ENCODE measurements at regions not wholly inside any gene's neighbourhood (a gene's known extent, or its start where the extent isn't known, plus 50 kb on each side); places are given as distances from the start of the nearest gene placed in this dataset.

- Histone ChIP-seq H3K27me3 (ENCODE audit: control insufficient read depth in 3 of 3, insufficient read depth in 3 of 3, low read length in 2 of 3) (no peaks in the 10 kb centered on the region), H3K4me3 (no peak overlapping the region), H3K27ac (ENCODE audit: low read depth in 1 of 2, low read length in 1 of 2) (no peak overlapping the region), H3K9me3 (ENCODE audit: control insufficient read depth in 4 of 4, insufficient read depth in 3 of 4, low read length in 3 of 4) (no peaks in the 10 kb centered on the region), H3K4me1 (ENCODE audit: control insufficient read depth in 5 of 5, insufficient read depth in 5 of 5, low read length in 5 of 5) (peaks cover 0 to 1% (median 0%) of the 10 kb centered on the region in 5 donors), H3K36me3 (ENCODE audit: control insufficient read depth in 4 of 4, insufficient read depth in 4 of 4, low read length in 4 of 4) (no peaks in the 10 kb centered on the region), H3K9ac (ENCODE audit: insufficient read depth in 1 of 2, low read length in 2 of 2) (no peak overlapping the region)
- ATAC-seq (ENCODE audit: insufficient read depth, low FRiP score) (no peak), DNase-seq (no peak)
- whole genome bisulfite sequencing, 2 donors = 88 to 90% methylated on average over 3 of the region's 3 CpGs
- no peak for TF ChIP-seq CTCF (IDR thresholded peaks at IDR 0.05; ENCODE audit: control extremely low read depth, extremely low read depth)
Measured at GRCh38 chr3:40864146-40864782, 335.0 kb upstream of the CTNNB1 start.

- no peaks in the 10 kb centered on the region for H3K27me3 ChIP-seq (ENCODE audit: control insufficient read depth in 3 of 3, insufficient read depth in 3 of 3, low read length in 2 of 3)
- H3K9me3 ChIP-seq (ENCODE audit: control insufficient read depth in 4 of 4, insufficient read depth in 3 of 4, low read length in 3 of 4) = no peaks in the 10 kb centered on the region
- peaks cover 0 to 3% (median 0%) of the 10 kb centered on the region in 5 donors for H3K4me1 ChIP-seq (ENCODE audit: control insufficient read depth in 5 of 5, insufficient read depth in 5 of 5, low read length in 5 of 5)
- ATAC-seq (ENCODE audit: insufficient read depth, low FRiP score) (no peak), DNase-seq (no peak)
- no peak overlapping the region for H3K27ac ChIP-seq (ENCODE audit: low read depth in 1 of 2, low read length in 1 of 2)
- no peak for TF ChIP-seq CTCF (IDR thresholded peaks at IDR 0.05; ENCODE audit: control extremely low read depth, extremely low read depth)
- 80 to 94% methylated on average over 1 of the region's 1 CpG for WGBS, 2 donors
- H3K4me3 ChIP-seq = no peak overlapping the region
- H3K36me3 ChIP-seq (ENCODE audit: control insufficient read depth in 4 of 4, insufficient read depth in 4 of 4, low read length in 4 of 4) = no peaks in the 10 kb centered on the region
- H3K9ac ChIP-seq (ENCODE audit: insufficient read depth in 1 of 2, low read length in 2 of 2) = no peak overlapping the region
Measured at GRCh38 chr3:40864915-40865314, 334.4 kb upstream of the CTNNB1 start.

GRCh38 chr3:40867797-40868196 lies 331.5 kb upstream of the CTNNB1 start:
- TF ChIP-seq CTCF (IDR thresholded peaks at IDR 0.05; ENCODE audit: control extremely low read depth, extremely low read depth) = no peak
- WGBS, 2 donors = 93 to 94% methylated on average over 3 of the region's 3 CpGs
- Histone ChIP-seq H3K27me3 (ENCODE audit: control insufficient read depth in 3 of 3, insufficient read depth in 3 of 3, low read length in 2 of 3) (no peaks in the 10 kb centered on the region), H3K4me3 (no peak overlapping the region), H3K4me1 (ENCODE audit: control insufficient read depth in 5 of 5, insufficient read depth in 5 of 5, low read length in 5 of 5) (peaks cover 0 to 3% (median 0%) of the 10 kb centered on the region in 5 donors), H3K36me3 (ENCODE audit: control insufficient read depth in 4 of 4, insufficient read depth in 4 of 4, low read length in 4 of 4) (no peaks in the 10 kb centered on the region), H3K9ac (ENCODE audit: insufficient read depth in 1 of 2, low read length in 2 of 2) (no peak overlapping the region), H3K27ac (ENCODE audit: low read depth in 1 of 2, low read length in 1 of 2) (no peak overlapping the region), H3K9me3 (ENCODE audit: control insufficient read depth in 4 of 4, insufficient read depth in 3 of 4, low read length in 3 of 4) (no peaks in the 10 kb centered on the region)
- no peak for DNase-seq
- ATAC-seq (ENCODE audit: insufficient read depth, low FRiP score) = no peak

- TF ChIP-seq CTCF (IDR thresholded peaks at IDR 0.05; ENCODE audit: control extremely low read depth, extremely low read depth) = no peak
- H3K36me3 ChIP-seq (ENCODE audit: control insufficient read depth in 4 of 4, insufficient read depth in 4 of 4, low read length in 4 of 4) = no peaks in the 10 kb centered on the region
- WGBS, 2 donors = 57 to 67% methylated on average over 4 of the region's 4 CpGs
- no peaks in the 10 kb centered on the region for H3K9me3 ChIP-seq (ENCODE audit: control insufficient read depth in 4 of 4, insufficient read depth in 3 of 4, low read length in 3 of 4)
- no peak overlapping the region for H3K27ac ChIP-seq (ENCODE audit: low read depth in 1 of 2, low read length in 1 of 2)
- ATAC-seq (ENCODE audit: insufficient read depth, low FRiP score) (no peak), DNase-seq (peak in 1 of 3 donors; percentile 49)
- no peak overlapping the region for H3K9ac ChIP-seq (ENCODE audit: insufficient read depth in 1 of 2, low read length in 2 of 2)
- H3K27me3 ChIP-seq (ENCODE audit: control insufficient read depth in 3 of 3, insufficient read depth in 3 of 3, low read length in 2 of 3) = no peaks in the 10 kb centered on the region
- H3K4me1 ChIP-seq (ENCODE audit: control insufficient read depth in 5 of 5, insufficient read depth in 5 of 5, low read length in 5 of 5) = peaks cover 0 to 3% (median 0%) of the 10 kb centered on the region in 5 donors
- H3K4me3 ChIP-seq = no peak overlapping the region
Measured at GRCh38 chr3:40869013-40869412, 330.3 kb upstream of the CTNNB1 start.

Data from lung (tissue), 11 donors.